Fibroblast of skin of back (primary cell): ENCODE measurements at regions not wholly inside any gene's neighbourhood (a gene's known extent, or its start where the extent isn't known, plus 50 kb on each side); places are given as distances from the start of the nearest gene placed in this dataset.
A peak's percentile ranks its signal among the peaks of the same experiment; 100 is the strongest.

ENCODE experiments used
- DNase-seq: peaks from one replicate; pipeline ENCODE4 v3.0.0-alpha.2; 2013

GRCh38 chr17:15108992-15109391 is 156.1 kb downstream of the PMP22 start:
- no peak for DNase-seq

- DNase-seq: peak; percentile 32
Measured at GRCh38 chr17:15106540-15106939, 158.6 kb downstream of the PMP22 start.

- DNase-seq: no peak
Measured at GRCh38 chr17:15103785-15104184, 161.3 kb downstream of the PMP22 start.

GRCh38 chr17:15101175-15101574 is 164.0 kb downstream of the PMP22 start:
- DNase-seq: no peak

- DNase-seq: no peak
Measured at GRCh38 chr17:15096511-15096910, 168.6 kb downstream of the PMP22 start.

GRCh38 chr17:15095935-15096334 is 169.2 kb downstream of the PMP22 start:
- no peak for DNase-seq

- peak; percentile 74 for DNase-seq
Measured at GRCh38 chr17:15092762-15093161, 172.4 kb downstream of the PMP22 start.

GRCh38 chr17:15092261-15092660 is 172.9 kb downstream of the PMP22 start:
- DNase-seq: no peak

GRCh38 chr17:15091825-15092224 is 173.3 kb downstream of the PMP22 start:
- peak; percentile 9 for DNase-seq

- DNase-seq: no peak
Measured at GRCh38 chr17:15090533-15090932, 174.6 kb downstream of the PMP22 start.

- DNase-seq: no peak
Measured at GRCh38 chr17:15087946-15088345, 177.2 kb downstream of the PMP22 start.

- DNase-seq: no peak
Measured at GRCh38 chr17:15086776-15087295, 178.3 kb downstream of the PMP22 start.

GRCh38 chr17:15085890-15086677 is 179.0 kb downstream of the PMP22 start:
- DNase-seq: peak; percentile 37

- DNase-seq: peak; percentile 66
Measured at GRCh38 chr17:15083225-15083624, 181.9 kb downstream of the PMP22 start.

- no peak for DNase-seq
Measured at GRCh38 chr17:15081008-15081407, 184.1 kb downstream of the PMP22 start.

- DNase-seq: no peak
Measured at GRCh38 chr17:15078570-15078969, 186.6 kb downstream of the PMP22 start.

- no peak for DNase-seq
Measured at GRCh38 chr17:15076991-15077663, 188.0 kb downstream of the PMP22 start.

- no peak for DNase-seq
Measured at GRCh38 chr17:15051933-15052332, 213.2 kb downstream of the PMP22 start.

- DNase-seq: no peak
Measured at GRCh38 chr17:15049795-15050160, 215.3 kb downstream of the PMP22 start.

GRCh38 chr17:15048933-15049794 is 216.0 kb downstream of the PMP22 start:
- no peak for DNase-seq

GRCh38 chr17:15048381-15048780 is 216.7 kb downstream of the PMP22 start:
- DNase-seq: no peak

- DNase-seq: no peak
Measured at GRCh38 chr17:15042311-15042710, 222.8 kb downstream of the PMP22 start.

GRCh38 chr17:15039366-15039765 is 225.8 kb downstream of the PMP22 start:
- DNase-seq: peak; percentile 30
